AG09309 (cell line): ENCODE measurements at regions not wholly inside any gene's neighbourhood (a gene's known extent, or its start where the extent isn't known, plus 50 kb on each side); places are given as distances from the start of the nearest gene placed in this dataset.

Experiments
- DNase-seq: peaks from one replicate; pipeline ENCODE4 v3.0.0-alpha.2; 2010; ENCODE audit warnings: low read depth
- H3K4me3 ChIP-seq: 2 replicates; pipeline ENCODE4 v1.5.1; 2011; ENCODE audit warnings: mild to moderate bottlenecking, low read depth, low read length, moderate library complexity; ENCODE audit not compliant: control insufficient read depth
- TF ChIP-seq, protein P1 (sequence below): IDR thresholded peaks from 2 replicates; pipeline ENCODE4 v1.5.1; 2011; ENCODE audit warnings: mild to moderate bottlenecking, low read depth, low read length, inconsistent platforms; ENCODE audit not compliant: insufficient read depth, control insufficient read depth; ENCODE audit errors: missing control alignments

DNA sequence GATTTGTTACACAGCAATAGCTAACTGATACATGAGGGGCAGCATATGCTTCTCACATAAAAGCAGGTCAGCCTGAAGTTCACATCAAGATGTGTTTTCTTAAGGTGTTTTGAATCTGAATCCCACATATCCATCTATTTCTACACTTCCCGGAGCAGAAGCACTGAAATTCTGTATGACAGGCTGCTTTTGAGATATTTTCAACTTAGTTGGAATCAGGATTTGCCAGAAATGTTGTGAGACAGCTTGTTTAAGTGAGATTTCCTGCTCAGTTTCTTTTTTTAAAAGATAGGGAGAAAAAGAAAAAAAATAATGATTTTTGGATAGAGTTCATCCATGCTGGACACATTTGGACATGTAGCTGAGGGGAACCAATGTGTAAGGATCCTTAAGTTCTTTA, 501.5 kb upstream of the CELF4 start:
- DNase-seq, result no peak
- H3K4me3 ChIP-seq, result no peak overlapping the region
- TF ChIP-seq, protein P1, sequence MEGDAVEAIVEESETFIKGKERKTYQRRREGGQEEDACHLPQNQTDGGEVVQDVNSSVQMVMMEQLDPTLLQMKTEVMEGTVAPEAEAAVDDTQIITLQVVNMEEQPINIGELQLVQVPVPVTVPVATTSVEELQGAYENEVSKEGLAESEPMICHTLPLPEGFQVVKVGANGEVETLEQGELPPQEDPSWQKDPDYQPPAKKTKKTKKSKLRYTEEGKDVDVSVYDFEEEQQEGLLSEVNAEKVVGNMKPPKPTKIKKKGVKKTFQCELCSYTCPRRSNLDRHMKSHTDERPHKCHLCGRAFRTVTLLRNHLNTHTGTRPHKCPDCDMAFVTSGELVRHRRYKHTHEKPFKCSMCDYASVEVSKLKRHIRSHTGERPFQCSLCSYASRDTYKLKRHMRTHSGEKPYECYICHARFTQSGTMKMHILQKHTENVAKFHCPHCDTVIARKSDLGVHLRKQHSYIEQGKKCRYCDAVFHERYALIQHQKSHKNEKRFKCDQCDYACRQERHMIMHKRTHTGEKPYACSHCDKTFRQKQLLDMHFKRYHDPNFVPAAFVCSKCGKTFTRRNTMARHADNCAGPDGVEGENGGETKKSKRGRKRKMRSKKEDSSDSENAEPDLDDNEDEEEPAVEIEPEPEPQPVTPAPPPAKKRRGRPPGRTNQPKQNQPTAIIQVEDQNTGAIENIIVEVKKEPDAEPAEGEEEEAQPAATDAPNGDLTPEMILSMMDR, result no peak

DNA sequence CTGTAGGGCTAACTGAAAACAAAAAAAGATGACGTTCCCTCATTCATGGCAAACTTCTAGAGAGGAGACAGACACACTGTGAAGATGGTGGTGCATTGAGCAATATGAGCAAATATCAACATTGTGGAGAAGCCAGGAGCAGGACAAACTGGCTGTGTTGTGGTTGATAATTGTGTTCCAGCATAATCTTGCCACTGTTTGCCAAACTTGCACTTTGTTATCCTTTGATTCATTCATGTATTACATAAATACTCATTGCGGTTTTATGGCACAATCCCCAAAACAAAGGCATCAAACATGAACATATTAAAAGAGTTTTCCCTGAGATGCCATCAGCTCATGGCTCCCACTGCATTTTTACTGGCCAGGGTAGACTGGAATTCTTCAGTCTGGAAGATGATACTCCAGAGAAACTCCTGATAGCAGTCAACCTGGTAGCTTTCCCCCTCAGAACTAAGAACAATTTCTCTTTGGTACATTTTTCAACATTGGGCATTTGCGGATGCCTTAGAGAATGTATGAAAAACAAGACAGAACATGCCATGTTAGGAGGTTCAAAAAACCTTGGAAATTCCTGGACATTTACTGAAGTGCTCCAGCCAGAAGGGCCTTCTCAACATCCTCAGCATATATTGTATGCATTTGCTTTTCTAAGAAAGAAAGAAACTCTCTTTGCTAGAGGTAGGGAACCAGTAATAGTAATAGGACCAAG, 487.4 kb upstream of the CELF4 start:
- no peak overlapping the region for H3K4me3 ChIP-seq
- DNase-seq, result no peak
- TF ChIP-seq, protein P1, result no peak

DNA sequence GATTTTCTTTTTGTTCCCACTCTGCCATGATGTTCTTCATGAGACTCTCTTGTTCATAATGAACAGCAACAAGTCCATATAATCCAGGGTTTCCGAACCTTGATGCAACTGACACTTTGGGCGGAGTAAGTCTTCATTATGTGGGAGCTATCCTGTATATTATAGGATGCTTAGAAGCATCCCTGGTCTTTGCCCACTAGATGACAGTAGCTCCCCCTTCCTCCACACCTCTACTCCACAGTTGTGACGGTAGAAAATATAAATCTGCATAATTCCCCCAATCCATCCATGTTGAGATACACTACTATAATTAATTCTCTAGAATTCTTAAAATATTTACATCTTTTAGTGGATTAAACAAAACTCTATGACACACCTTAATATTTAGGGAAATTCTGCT, 482.2 kb upstream of the CELF4 start:
- DNase-seq, result no peak

DNA sequence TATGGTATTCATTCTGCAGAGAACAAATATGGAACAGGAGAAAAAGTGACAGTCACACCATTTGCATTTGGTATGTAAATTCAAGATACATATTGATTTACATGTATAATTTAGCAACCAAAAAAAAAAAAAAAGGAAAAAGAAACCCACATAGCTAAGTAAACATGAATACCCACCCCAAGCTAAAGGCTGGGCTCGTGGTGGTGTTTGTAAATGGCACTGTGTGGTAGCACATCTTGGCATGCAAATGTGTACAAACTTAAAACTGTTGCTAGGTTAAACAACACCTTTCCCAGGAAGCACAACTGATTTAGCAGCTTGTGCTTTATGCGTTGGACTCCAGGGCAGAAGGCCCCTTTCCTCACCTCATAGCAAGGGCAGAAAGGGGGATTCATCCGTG, 481.1 kb upstream of the CELF4 start:
- H3K4me3 ChIP-seq, result no peak overlapping the region
- DNase-seq, result no peak
- TF ChIP-seq, protein P1, result no peak

More for the DNA sequence above, 482.2 kb upstream of the CELF4 start:
- TF ChIP-seq, protein P1, result no peak
- H3K4me3 ChIP-seq, result no peak overlapping the region

DNA sequence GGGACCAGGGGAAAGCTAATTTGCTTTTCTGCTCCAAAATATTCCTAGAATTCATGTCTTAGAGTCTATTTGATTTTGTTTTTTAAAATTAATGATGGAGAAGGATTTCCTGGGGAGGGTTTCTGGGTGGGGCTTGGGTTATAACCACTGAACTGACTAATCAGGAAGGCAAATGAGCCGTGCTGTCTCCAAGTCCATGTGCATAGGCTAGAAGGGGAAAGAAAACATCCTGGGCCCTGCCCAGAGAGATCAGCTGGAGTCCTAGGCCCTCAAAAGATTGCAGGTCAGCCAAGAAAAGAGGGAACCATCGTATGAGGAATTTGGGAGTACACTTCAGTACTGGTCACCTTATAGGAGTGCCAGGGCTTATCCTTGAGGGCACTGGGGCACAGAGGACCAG, 480.2 kb upstream of the CELF4 start:
- H3K4me3 ChIP-seq, result no peak overlapping the region
- TF ChIP-seq, protein P1, result no peak
- DNase-seq, result no peak

DNA sequence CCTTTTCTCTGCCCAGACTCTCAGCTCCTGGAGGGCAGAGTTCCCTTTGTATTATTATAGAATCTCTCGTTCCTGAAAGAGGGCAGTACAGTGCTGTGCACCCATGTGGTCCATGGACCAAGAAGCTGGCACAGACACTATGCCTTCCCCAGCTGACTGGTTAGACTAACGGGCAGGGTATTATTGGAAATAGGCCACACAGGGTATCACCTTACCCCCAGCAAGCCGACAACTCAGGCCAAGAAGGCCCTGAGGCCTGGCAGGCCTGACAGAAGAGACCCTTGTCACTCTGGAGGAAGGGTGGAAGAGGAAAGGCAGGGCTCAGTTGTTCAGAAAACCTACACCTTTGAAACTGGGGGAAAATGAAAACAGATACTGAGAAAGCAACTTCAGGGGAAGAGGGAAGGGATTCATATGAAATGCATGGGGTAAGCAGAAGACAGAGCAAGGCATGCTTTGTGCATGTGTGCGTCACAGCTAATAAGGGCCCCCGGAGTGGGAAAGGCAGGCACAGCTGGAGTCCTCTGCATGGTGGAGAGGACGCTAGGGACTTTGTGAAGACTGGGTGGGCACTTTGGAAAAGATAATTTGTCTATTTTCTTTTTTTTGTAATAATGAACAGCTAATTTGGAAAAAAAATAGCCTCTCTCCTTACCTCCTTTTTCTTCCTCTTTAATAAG, 476.8 kb upstream of the CELF4 start:
- DNase-seq, result no peak
- TF ChIP-seq, protein P1, result no peak

More for the DNA sequence above, 476.8 kb upstream of the CELF4 start:
- no peak overlapping the region for H3K4me3 ChIP-seq
